Naive B cell (primary cell): ENCODE measurements at regions not wholly inside any gene's neighbourhood (a gene's known extent, or its start where the extent isn't known, plus 50 kb on each side); places are given as distances from the start of the nearest gene placed in this dataset.
A peak's percentile ranks its signal among the peaks of the same experiment; 100 is the strongest.

Source experiments
- ATAC-seq, 2 donors: fragments of 150-1000 bp; cut with Tn5 transposase; 2 replicates each; pipeline ENCODE4 v1.10.0; 2021; ENCODE audit warnings: low read depth in 2 of 2, mild to moderate bottlenecking in 2 of 2, moderate library complexity in 2 of 2
- DNase-seq: peaks from one replicate; pipeline ENCODE4 v3.0.0; 2022
- H3K27ac Mint-ChIP-seq, 6 donors: one replicate each; pipeline ENCODE4 v1.8.0; 2020 to 2022; ENCODE audit warnings: mild to moderate bottlenecking in 6 of 6, mixed read lengths in 6 of 6, moderate library complexity in 5 of 6, inconsistent platforms in 2 of 6
- H3K27me3 Mint-ChIP-seq, 3 donors: one replicate each; pipeline ENCODE4 v1.8.0; 2021 to 2022; ENCODE audit warnings: mixed read lengths in 3 of 3, mild to moderate bottlenecking in 1 of 3
- H3K36me3 Mint-ChIP-seq, 2 donors: one replicate each; pipeline ENCODE4 v1.8.0; 2020 to 2022; ENCODE audit warnings: mixed read lengths in 2 of 2, inconsistent platforms in 1 of 2, mild to moderate bottlenecking in 1 of 2
- H3K4me1 Mint-ChIP-seq, 3 donors: one replicate each; pipeline ENCODE4 v1.8.0; 2020 to 2022; ENCODE audit warnings: mixed read lengths in 3 of 3, inconsistent platforms in 1 of 3, mild to moderate bottlenecking in 1 of 3, moderate library complexity in 1 of 3
- H3K4me3 Mint-ChIP-seq, 8 donors: one replicate each; pipeline ENCODE4 v1.8.0; 2020 to 2022; ENCODE audit warnings: mild to moderate bottlenecking in 8 of 8, mixed read lengths in 8 of 8, moderate library complexity in 8 of 8, inconsistent platforms in 2 of 8
- H3K9me3 Mint-ChIP-seq, 7 donors: one replicate each; pipeline ENCODE4 v1.8.0; 2020 to 2022; ENCODE audit warnings: mixed read lengths in 7 of 7, mild to moderate bottlenecking in 5 of 7, inconsistent platforms in 2 of 7, moderate library complexity in 1 of 7

- ATAC-seq (no peak), DNase-seq (no peak)
- Mint-ChIP-seq H3K4me3 (no peak overlapping the region), H3K27ac (no peak overlapping the region), H3K9me3 (peaks cover 17 to 46% (median 28%) of the 10 kb centered on the region in 7 donors), H3K36me3 (peaks cover 0 to 38% of the 10 kb centered on the region in 2 donors), H3K27me3 (peaks cover 36 to 74% (median 71%) of the 10 kb centered on the region in 3 donors), H3K4me1 (no peaks in the 10 kb centered on the region)
These were observed 62.1 kb upstream of the CTLA4 start for GRCh38 chr2:203805486-203805838.

DNA sequence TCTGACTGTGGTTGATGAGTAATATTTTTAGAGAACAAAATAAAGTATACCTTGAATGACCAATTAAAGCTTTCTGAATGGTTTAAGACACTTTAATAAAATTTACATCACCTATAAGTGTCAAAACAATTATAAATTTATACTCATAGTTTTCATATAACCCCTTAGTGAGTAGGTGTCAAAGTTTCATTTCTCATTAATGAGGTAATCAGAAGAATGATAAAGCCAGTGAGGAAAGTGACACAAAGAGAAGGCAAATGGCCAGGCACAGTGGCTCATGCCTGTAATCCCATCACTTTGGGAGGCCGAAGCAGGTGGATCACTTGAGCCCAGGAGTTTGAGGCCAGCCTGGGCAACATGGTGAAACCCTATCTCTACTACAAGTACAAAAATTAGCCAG is 60.8 kb upstream of the CTLA4 start:
- Mint-ChIP-seq H3K9me3 (peaks cover 13 to 36% (median 18%) of the 10 kb centered on the region in 7 donors), H3K27ac (peak overlapping the region in 2 of 6 donors; percentile 11 to 27), H3K4me3 (no peak overlapping the region)

GRCh38 chr2:203808046-203808750 is 59.4 kb upstream of the CTLA4 start:
- no peak for DNase-seq
- H3K4me3 Mint-ChIP-seq = no peak overlapping the region
- peaks cover 0 to 25% of the 10 kb centered on the region in 2 donors for H3K36me3 Mint-ChIP-seq
- peaks cover 0 to 4% (median 0%) of the 10 kb centered on the region in 3 donors for H3K4me1 Mint-ChIP-seq
- H3K27ac Mint-ChIP-seq = no peak overlapping the region
- H3K9me3 Mint-ChIP-seq = peaks cover 13 to 36% (median 18%) of the 10 kb centered on the region in 7 donors
- ATAC-seq = no peak
- peaks cover 27 to 76% (median 67%) of the 10 kb centered on the region in 3 donors for H3K27me3 Mint-ChIP-seq

More for the DNA sequence above, 60.8 kb upstream of the CTLA4 start:
- peaks cover 0 to 4% (median 0%) of the 10 kb centered on the region in 3 donors for H3K4me1 Mint-ChIP-seq
- H3K36me3 Mint-ChIP-seq = peaks cover 0 to 25% of the 10 kb centered on the region in 2 donors
- DNase-seq (no peak), ATAC-seq (no peak)
- peaks cover 33 to 72% (median 67%) of the 10 kb centered on the region in 3 donors for H3K27me3 Mint-ChIP-seq

DNA sequence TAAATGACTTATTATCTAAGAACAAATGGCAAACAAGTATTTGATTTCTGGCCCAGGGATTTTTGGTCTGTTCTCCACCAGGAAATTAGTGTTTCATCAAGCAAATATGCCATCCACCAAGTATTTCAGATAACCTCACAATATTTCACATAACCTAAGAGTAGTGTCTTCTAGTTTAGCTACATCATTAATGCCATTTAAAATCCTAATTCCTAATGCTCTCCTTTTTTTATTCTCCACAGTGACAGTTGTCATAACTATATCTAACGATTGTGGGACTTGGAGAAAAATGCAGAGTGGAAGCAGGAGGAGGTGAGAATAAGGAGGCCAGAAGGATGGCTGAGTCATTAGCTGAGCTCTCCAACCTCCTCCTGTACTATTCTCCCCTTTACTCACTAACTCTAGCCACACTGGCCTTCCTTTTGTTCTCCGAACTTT is 58.5 kb upstream of the CTLA4 start:
- H3K4me3 Mint-ChIP-seq = no peak overlapping the region
- peaks cover 0 to 4% (median 0%) of the 10 kb centered on the region in 3 donors for H3K4me1 Mint-ChIP-seq
- H3K27me3 Mint-ChIP-seq = peaks cover 33 to 77% (median 64%) of the 10 kb centered on the region in 3 donors
- no peak for ATAC-seq
- no peak overlapping the region for H3K27ac Mint-ChIP-seq
- DNase-seq = no peak
- peaks cover 10 to 27% (median 17%) of the 10 kb centered on the region in 7 donors for H3K9me3 Mint-ChIP-seq
- H3K36me3 Mint-ChIP-seq = peaks cover 0 to 25% of the 10 kb centered on the region in 2 donors

GRCh38 chr2:203809991-203810510 is 57.5 kb upstream of the CTLA4 start:
- DNase-seq (no peak), ATAC-seq (no peak)
- peaks cover 0 to 18% of the 10 kb centered on the region in 2 donors for H3K36me3 Mint-ChIP-seq
- H3K27me3 Mint-ChIP-seq = peaks cover 37 to 80% (median 66%) of the 10 kb centered on the region in 3 donors
- H3K9me3 Mint-ChIP-seq = peaks cover 4 to 17% (median 11%) of the 10 kb centered on the region in 7 donors
- no peak overlapping the region for H3K4me3 Mint-ChIP-seq
- peaks cover under 1 to 6% (median under 1%) of the 10 kb centered on the region in 3 donors for H3K4me1 Mint-ChIP-seq
- no peak overlapping the region for H3K27ac Mint-ChIP-seq

- DNase-seq (no peak), ATAC-seq (peak in 1 of 2 donors; percentile 33)
- no peak overlapping the region for H3K27ac Mint-ChIP-seq
- H3K36me3 Mint-ChIP-seq = peaks cover 0 to 2% of the 10 kb centered on the region in 2 donors
- peaks cover 5 to 10% (median 7%) of the 10 kb centered on the region in 3 donors for H3K4me1 Mint-ChIP-seq
- peaks cover 0 to 1% (median 0%) of the 10 kb centered on the region in 7 donors for H3K9me3 Mint-ChIP-seq
- no peak overlapping the region for H3K4me3 Mint-ChIP-seq
- peaks cover 46 to 83% (median 74%) of the 10 kb centered on the region in 3 donors for H3K27me3 Mint-ChIP-seq
These were observed 55.9 kb upstream of the CTLA4 start for GRCh38 chr2:203811491-203812221.

GRCh38 chr2:203812294-203813221 is 55.0 kb upstream of the CTLA4 start:
- Mint-ChIP-seq H3K36me3 (no peaks in the 10 kb centered on the region), H3K27me3 (peaks cover 55 to 85% (median 75%) of the 10 kb centered on the region in 3 donors), H3K9me3 (no peaks in the 10 kb centered on the region), H3K4me3 (no peak overlapping the region), H3K4me1 (peaks cover 5 to 10% (median 7%) of the 10 kb centered on the region in 3 donors), H3K27ac (no peak overlapping the region)
- DNase-seq (no peak), ATAC-seq (no peak)

DNA sequence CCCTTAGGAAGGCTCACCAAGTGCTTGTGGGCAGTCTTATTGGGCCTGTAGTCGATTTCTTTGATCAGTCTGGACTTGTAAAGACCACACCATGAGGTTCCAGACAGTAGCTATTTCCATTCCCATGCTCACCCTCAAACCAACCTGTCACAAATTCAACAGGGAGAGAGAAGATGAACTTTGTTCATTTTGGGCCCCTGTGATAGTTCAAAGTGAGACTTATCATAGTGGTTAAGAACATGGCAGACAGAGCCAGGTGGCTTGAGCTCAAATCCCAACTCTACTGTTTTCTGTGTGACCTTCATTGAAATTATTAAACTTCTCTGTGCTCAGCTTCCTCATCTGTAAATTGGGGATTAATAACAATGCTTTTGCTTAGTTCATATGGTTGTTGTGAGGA is 53.9 kb upstream of the CTLA4 start:
- no peak for DNase-seq
- Mint-ChIP-seq H3K4me1 (peaks cover 5 to 10% (median 7%) of the 10 kb centered on the region in 3 donors), H3K27ac (no peak overlapping the region), H3K36me3 (no peaks in the 10 kb centered on the region), H3K9me3 (no peaks in the 10 kb centered on the region), H3K27me3 (peaks cover 64 to 90% (median 75%) of the 10 kb centered on the region in 3 donors), H3K4me3 (no peak overlapping the region)
- ATAC-seq = no peak

GRCh38 chr2:203814661-203815540 is 52.7 kb upstream of the CTLA4 start:
- DNase-seq (peak; percentile 25), ATAC-seq (peak; percentile 46 to 61)
- H3K4me3 Mint-ChIP-seq = no peak overlapping the region
- peaks cover 5 to 12% (median 7%) of the 10 kb centered on the region in 3 donors for H3K4me1 Mint-ChIP-seq
- peak overlapping the region in 1 of 6 donors; percentile 21 for H3K27ac Mint-ChIP-seq
- H3K27me3 Mint-ChIP-seq = peaks cover 68 to 92% (median 77%) of the 10 kb centered on the region in 3 donors
- H3K9me3 Mint-ChIP-seq = no peaks in the 10 kb centered on the region
- no peaks in the 10 kb centered on the region for H3K36me3 Mint-ChIP-seq

DNA sequence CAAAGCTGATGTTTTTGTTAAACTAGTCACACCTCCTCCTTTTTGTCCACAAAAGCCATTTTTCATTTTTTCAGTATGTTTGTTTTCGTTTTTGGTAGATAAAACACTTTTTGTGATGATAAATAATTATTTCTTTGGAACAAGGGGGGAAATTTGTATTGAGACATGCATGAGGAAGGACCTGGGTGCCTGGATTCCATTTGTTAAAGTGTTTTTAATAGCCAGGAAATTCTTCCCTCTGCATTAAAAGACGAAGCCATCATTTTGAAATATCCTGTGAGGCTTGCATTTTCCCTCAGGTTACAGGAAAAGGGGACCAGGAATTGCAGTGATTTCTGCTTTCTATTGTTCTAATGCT is 52.1 kb upstream of the CTLA4 start:
- no peak for ATAC-seq
- H3K4me1 Mint-ChIP-seq = peaks cover 5 to 17% (median 7%) of the 10 kb centered on the region in 3 donors
- H3K36me3 Mint-ChIP-seq = no peaks in the 10 kb centered on the region
- no peak for DNase-seq
- no peak overlapping the region for H3K4me3 Mint-ChIP-seq
- no peak overlapping the region for H3K27ac Mint-ChIP-seq
- H3K9me3 Mint-ChIP-seq = no peaks in the 10 kb centered on the region
- peaks cover 71 to 86% (median 71%) of the 10 kb centered on the region in 3 donors for H3K27me3 Mint-ChIP-seq

DNA sequence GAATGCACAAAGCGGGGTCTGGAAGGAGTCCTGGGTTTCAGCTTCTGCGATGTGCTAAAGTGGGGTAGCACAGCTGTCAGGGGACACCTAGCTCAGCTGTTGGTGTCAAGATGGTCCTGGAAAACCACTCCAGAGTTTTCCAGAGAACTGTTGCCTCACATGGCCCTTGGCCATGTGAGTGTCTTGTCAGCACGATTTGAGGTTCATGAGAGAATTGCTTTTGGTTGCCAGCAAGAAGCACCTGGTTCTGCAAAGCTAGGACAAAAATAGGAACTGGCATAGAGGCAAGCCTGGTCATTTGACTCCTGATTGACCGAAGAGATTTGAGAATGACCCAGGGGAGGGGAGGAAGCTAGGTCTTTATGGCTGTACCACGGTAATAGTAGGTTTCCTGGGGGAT is 50.4 kb upstream of the CTLA4 start:
- no peak for DNase-seq
- Mint-ChIP-seq H3K36me3 (no peaks in the 10 kb centered on the region), H3K4me3 (no peak overlapping the region), H3K27ac (no peak overlapping the region), H3K27me3 (peaks cover 68 to 85% (median 72%) of the 10 kb centered on the region in 3 donors), H3K9me3 (peaks cover 0 to 11% (median 0%) of the 10 kb centered on the region in 7 donors), H3K4me1 (peaks cover 5 to 24% (median 15%) of the 10 kb centered on the region in 3 donors)
- ATAC-seq = no peak
